ENCODE measurements at regions not wholly inside any gene's neighbourhood (a gene's known extent, or its start where the extent isn't known, plus 50 kb on each side); places are given as distances from the start of the nearest gene placed in this dataset.

- DNase-seq = no peak
- intact Hi-C loops (cut with micrococcal nuclease) = no loop called here
- Mint-ChIP-seq H3K27ac (no peak overlapping the region), H3K27me3 (no peaks in the 10 kb centered on the region), H3K4me1 (ENCODE audit: low read depth) (no peaks in the 10 kb centered on the region), H3K36me3 (ENCODE audit: low read depth) (no peaks in the 10 kb centered on the region), H3K4me3 (no peak overlapping the region), H3K9me3 (no peaks in the 10 kb centered on the region)
- POLR2A ChIA-PET = no interaction called here
- CTCF ChIA-PET = no interaction called here
- ATAC-seq = no peak
- TF ChIP-seq, protein P1, sequence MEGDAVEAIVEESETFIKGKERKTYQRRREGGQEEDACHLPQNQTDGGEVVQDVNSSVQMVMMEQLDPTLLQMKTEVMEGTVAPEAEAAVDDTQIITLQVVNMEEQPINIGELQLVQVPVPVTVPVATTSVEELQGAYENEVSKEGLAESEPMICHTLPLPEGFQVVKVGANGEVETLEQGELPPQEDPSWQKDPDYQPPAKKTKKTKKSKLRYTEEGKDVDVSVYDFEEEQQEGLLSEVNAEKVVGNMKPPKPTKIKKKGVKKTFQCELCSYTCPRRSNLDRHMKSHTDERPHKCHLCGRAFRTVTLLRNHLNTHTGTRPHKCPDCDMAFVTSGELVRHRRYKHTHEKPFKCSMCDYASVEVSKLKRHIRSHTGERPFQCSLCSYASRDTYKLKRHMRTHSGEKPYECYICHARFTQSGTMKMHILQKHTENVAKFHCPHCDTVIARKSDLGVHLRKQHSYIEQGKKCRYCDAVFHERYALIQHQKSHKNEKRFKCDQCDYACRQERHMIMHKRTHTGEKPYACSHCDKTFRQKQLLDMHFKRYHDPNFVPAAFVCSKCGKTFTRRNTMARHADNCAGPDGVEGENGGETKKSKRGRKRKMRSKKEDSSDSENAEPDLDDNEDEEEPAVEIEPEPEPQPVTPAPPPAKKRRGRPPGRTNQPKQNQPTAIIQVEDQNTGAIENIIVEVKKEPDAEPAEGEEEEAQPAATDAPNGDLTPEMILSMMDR (IDR thresholded peaks at IDR 0.05) = no peak
Measured at GRCh38 chr2:150647943-150648342, 160.5 kb upstream of the RND3 start.

DNA sequence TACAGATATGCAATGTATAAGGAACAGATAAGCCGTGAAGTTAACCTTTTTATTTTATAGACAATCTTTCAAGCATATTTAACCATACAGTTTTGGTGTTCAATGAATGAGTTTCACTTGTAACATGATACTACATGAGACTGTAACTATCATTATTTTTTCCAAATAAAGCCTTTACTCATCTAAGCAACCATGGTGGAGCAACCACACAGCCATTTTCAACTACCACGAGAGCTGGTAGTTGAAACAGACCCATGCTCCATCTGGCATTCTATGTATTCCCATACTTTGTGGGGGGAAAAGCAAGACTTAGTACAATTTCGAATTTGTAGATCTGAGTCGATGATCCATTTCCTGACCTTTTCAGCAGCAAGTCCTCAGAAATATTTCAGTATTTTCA lies 159.3 kb upstream of the RND3 start:
- POLR2A ChIA-PET = no interaction called here

DNA sequence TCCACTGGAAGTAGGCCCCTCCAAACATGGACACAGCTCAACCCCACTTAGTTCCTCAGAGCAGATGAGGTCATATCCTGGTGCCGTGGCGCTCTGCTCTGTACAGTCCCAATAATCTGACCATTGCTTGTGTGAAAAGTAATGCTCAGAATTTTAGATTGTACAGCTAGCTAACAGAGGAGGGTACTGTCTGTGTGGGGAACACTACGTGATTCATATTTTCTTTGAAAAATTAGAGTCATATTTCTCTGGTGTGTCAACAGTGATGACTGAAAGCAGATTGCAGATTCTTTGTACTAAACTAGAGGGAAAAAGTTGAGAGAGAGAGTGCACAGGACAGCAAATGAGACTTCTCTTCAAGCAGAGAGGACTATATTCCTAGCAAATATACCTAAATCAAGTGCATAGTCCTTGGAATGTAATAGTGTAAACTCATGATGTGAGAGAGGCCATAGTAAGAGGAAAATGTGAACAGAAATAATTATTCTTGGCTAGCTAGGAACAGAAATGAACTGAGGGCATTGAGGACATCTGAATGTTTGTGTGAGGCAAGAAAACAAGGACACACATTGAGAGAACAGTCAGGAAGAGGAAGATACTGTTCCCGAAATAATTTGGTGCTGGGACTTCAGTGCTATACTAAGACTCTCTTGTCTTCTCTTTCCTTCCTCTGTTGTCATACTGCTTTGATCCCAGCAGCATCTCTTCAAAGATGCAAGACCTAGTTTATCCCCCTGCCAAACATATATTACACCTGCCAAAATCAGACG lies 157.0 kb upstream of the RND3 start:
- POLR2A ChIA-PET = no interaction called here
- CTCF ChIA-PET = no interaction called here
- Mint-ChIP-seq H3K4me3 (no peak overlapping the region), H3K9me3 (no peaks in the 10 kb centered on the region), H3K27me3 (no peaks in the 10 kb centered on the region), H3K36me3 (ENCODE audit: low read depth) (no peaks in the 10 kb centered on the region), H3K27ac (no peak overlapping the region), H3K4me1 (ENCODE audit: low read depth) (no peaks in the 10 kb centered on the region)
- DNase-seq (no peak), ATAC-seq (no peak)
- TF ChIP-seq, protein P1 (IDR thresholded peaks at IDR 0.05) = no peak
- intact Hi-C loops (cut with micrococcal nuclease) = no loop called here

More for the DNA sequence above, 159.3 kb upstream of the RND3 start:
- no peaks in the 10 kb centered on the region for H3K9me3 Mint-ChIP-seq
- TF ChIP-seq, protein P1 (IDR thresholded peaks at IDR 0.05) = no peak
- H3K4me1 Mint-ChIP-seq (ENCODE audit: low read depth) = no peaks in the 10 kb centered on the region
- DNase-seq (no peak), ATAC-seq (no peak)
- H3K36me3 Mint-ChIP-seq (ENCODE audit: low read depth) = no peaks in the 10 kb centered on the region
- no peak overlapping the region for H3K27ac Mint-ChIP-seq
- H3K27me3 Mint-ChIP-seq = no peaks in the 10 kb centered on the region
- intact Hi-C loops (cut with micrococcal nuclease) = no loop called here
- CTCF ChIA-PET = no interaction called here
- no peak overlapping the region for H3K4me3 Mint-ChIP-seq

DNA sequence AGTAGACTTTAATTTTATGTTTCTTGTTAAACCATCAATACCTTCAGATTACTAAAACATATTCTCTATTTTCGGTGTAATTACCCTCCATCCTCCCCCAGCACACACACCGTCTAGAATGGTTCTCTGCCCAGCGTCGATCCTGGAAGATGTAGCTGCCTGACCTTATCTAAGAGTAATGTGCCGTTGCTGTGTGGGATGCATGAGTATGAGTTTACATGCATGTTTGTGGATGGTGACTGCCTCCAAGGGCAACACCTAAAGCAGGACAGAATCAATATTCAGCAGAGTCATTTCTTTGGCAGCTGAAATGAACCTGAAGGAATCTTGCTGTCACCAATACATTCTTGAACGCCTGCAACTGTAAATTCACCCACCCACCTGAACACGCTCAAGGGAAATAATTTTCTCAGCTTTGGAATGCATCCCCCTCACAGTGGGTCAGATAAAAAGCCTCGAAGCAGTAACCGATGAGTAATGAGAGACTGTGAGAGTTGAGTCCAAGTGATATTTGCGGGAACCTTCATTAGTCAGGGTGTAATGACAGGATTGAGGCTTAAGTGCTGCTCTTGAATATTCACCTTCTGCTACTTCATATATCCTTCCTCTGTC lies 155.8 kb upstream of the RND3 start:
- TF ChIP-seq, protein P1 (IDR thresholded peaks at IDR 0.05) = no peak
- Mint-ChIP-seq H3K9me3 (no peaks in the 10 kb centered on the region), H3K36me3 (ENCODE audit: low read depth) (no peaks in the 10 kb centered on the region), H3K27ac (no peak overlapping the region), H3K27me3 (no peaks in the 10 kb centered on the region), H3K4me3 (no peak overlapping the region), H3K4me1 (ENCODE audit: low read depth) (no peaks in the 10 kb centered on the region)
- intact Hi-C loops (cut with micrococcal nuclease) = no loop called here
- POLR2A ChIA-PET = no interaction called here
- CTCF ChIA-PET = no interaction called here
- ATAC-seq = no peak
- DNase-seq = no peak

DNA sequence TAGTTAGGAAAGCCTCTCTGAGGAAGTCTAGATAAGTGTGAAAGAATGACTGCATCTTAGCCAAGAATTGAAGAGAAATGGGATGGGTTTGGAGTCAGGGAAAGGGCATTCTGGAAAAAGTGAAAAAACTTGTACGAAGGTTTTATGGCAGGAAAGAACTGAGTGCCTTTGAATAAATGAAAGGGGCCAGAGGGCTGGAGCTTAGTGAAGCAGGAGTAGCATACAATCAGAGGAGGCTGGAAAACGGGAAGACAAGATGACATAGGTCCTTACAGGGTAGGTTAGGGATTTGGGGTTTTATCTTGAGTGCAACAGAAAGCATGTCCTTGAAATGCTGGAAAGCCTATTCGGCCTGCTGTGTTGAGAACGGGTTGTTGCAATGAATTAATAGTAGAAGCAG lies 152.6 kb upstream of the RND3 start:
- no peaks in the 10 kb centered on the region for H3K4me1 Mint-ChIP-seq (ENCODE audit: low read depth)
- intact Hi-C loops (cut with micrococcal nuclease) = no loop called here
- H3K9me3 Mint-ChIP-seq = no peaks in the 10 kb centered on the region
- DNase-seq (no peak), ATAC-seq (no peak)
- H3K4me3 Mint-ChIP-seq = no peak overlapping the region
- peaks cover 2% of the 10 kb centered on the region for H3K27me3 Mint-ChIP-seq
- ChIA-PET POLR2A (no interaction called here), CTCF (no interaction called here)
- TF ChIP-seq, protein P1 (IDR thresholded peaks at IDR 0.05) = no peak
- no peaks in the 10 kb centered on the region for H3K36me3 Mint-ChIP-seq (ENCODE audit: low read depth)
- no peak overlapping the region for H3K27ac Mint-ChIP-seq
